ENCODE measurements at regions not wholly inside any gene's neighbourhood (a gene's known extent, or its start where the extent isn't known, plus 50 kb on each side); places are given as distances from the start of the nearest gene placed in this dataset.
A peak's percentile ranks its signal among the peaks of the same experiment; 100 is the strongest.
"Not testable (repeated sequence)": the region's sequence is repeated elsewhere in the genome, so short reads cannot be mapped to it uniquely, and the experiment has no call there.

- intact Hi-C loops (cut with DNase I), result no loop called here
- peak in 1 of 5 donors; percentile 24 for DNase-seq
- no peaks in the 10 kb centered on the region for H3K36me3 ChIP-seq
- no peaks in the 10 kb centered on the region for H3K9me3 ChIP-seq
- no peak for TF ChIP-seq CTCF (IDR thresholded peaks at IDR 0.05)
- no peak for TF ChIP-seq EP300 (IDR thresholded peaks at IDR 0.05)
- TF ChIP-seq POLR2A (IDR thresholded peaks at IDR 0.05), result no peak
- peak overlapping the region in 1 of 2 donors; percentile 53 for H3K27ac ChIP-seq
- H3K27me3 ChIP-seq, result no peaks in the 10 kb centered on the region
- H3K4me3 ChIP-seq, result no peak overlapping the region
- 25 to 34% (median 30%) methylated on average over 3 of the region's 3 CpGs for WGBS, 3 donors
- H3K4me1 ChIP-seq (ENCODE audit: insufficient read depth), result no peaks in the 10 kb centered on the region
Observed at GRCh38 chr1:170414989-170415709, 116.8 kb upstream of the GORAB start.

GRCh38 chr1:170415710-170416372 is 116.1 kb upstream of the GORAB start:
- Histone ChIP-seq H3K27ac (peak overlapping the region in 1 of 2 donors; percentile 49), H3K27me3 (no peaks in the 10 kb centered on the region), H3K9me3 (no peaks in the 10 kb centered on the region), H3K36me3 (no peaks in the 10 kb centered on the region), H3K4me3 (no peak overlapping the region), H3K4me1 (ENCODE audit: insufficient read depth) (no peaks in the 10 kb centered on the region)
- no peak for DNase-seq
- no peak for TF ChIP-seq POLR2A (IDR thresholded peaks at IDR 0.05)
- no peak for TF ChIP-seq EP300 (IDR thresholded peaks at IDR 0.05)
- no peak for TF ChIP-seq CTCF (IDR thresholded peaks at IDR 0.05)
- WGBS, 3 donors, result 43 to 52% (median 48%) methylated on average over 4 of the region's 4 CpGs
- intact Hi-C loops (cut with DNase I), result no loop called here

GRCh38 chr1:170424346-170424745 is 107.6 kb upstream of the GORAB start:
- 66 to 81% (median 78%) methylated on average over 1 of the region's 1 CpG for WGBS, 3 donors
- intact Hi-C loops (cut with DNase I), result no loop called here
- Histone ChIP-seq H3K4me3 (no peak overlapping the region), H3K27ac (no peak overlapping the region), H3K4me1 (ENCODE audit: insufficient read depth) (no peaks in the 10 kb centered on the region), H3K9me3 (no peaks in the 10 kb centered on the region), H3K36me3 (no peaks in the 10 kb centered on the region), H3K27me3 (no peaks in the 10 kb centered on the region)
- no peak for DNase-seq
- no peak for TF ChIP-seq EP300 (IDR thresholded peaks at IDR 0.05)
- TF ChIP-seq CTCF (IDR thresholded peaks at IDR 0.05), result no peak
- TF ChIP-seq POLR2A (IDR thresholded peaks at IDR 0.05), result no peak

GRCh38 chr1:170426596-170426995 is 105.4 kb upstream of the GORAB start:
- 37 to 58% (median 44%) methylated on average over 5 of the region's 5 CpGs for WGBS, 3 donors

GRCh38 chr1:170427002-170427401 is 105.0 kb upstream of the GORAB start:
- H3K4me1 ChIP-seq (ENCODE audit: insufficient read depth); H3K36me3 ChIP-seq; H3K4me3 ChIP-seq; H3K27ac ChIP-seq; DNase-seq; intact Hi-C loops (cut with DNase I); H3K9me3 ChIP-seq; H3K27me3 ChIP-seq: not testable (repeated sequence)
- WGBS, 3 donors, result 68 to 89% (median 79%) methylated on average over 1 of the region's 1 CpG

More at GRCh38 chr1:170426596-170426995, 105.4 kb upstream of the GORAB start:
- intact Hi-C loops (cut with DNase I), result no loop called here
- H3K4me3 ChIP-seq, result no peak overlapping the region
- no peaks in the 10 kb centered on the region for H3K36me3 ChIP-seq
- no peak overlapping the region for H3K27ac ChIP-seq
- H3K9me3 ChIP-seq, result no peaks in the 10 kb centered on the region
- H3K27me3 ChIP-seq, result no peaks in the 10 kb centered on the region
- no peaks in the 10 kb centered on the region for H3K4me1 ChIP-seq (ENCODE audit: insufficient read depth)
- DNase-seq, result no peak
- TF ChIP-seq POLR2A (IDR thresholded peaks at IDR 0.05), result no peak
- no peak for TF ChIP-seq CTCF (IDR thresholded peaks at IDR 0.05)
- no peak for TF ChIP-seq EP300 (IDR thresholded peaks at IDR 0.05)
